Endothelial cell of umbilical vein (primary cell): ENCODE measurements at regions not wholly inside any gene's neighbourhood (a gene's known extent, or its start where the extent isn't known, plus 50 kb on each side); places are given as distances from the start of the nearest gene placed in this dataset.

Experiments used
- BruUV-seq: library from RNA; stranded (reverse); fragments of 400-500 nt; replicated peaks from 2 replicates; lab custom pipeline; 2021; lab: Mats Ljungman, UMichigan
- CTCF ChIA-PET: fragments of 300-600, 350-600 bp; sonication (Branson Sonifier 250); formaldehyde crosslinking; loops from one replicate; lab custom pipeline; 2021; ENCODE audit warnings: antibody characterized with exemption, inconsistent platforms; lab: Charles Lee
- POLR2A ChIA-PET: fragments of 300-600, 350-600 bp; sonication (Branson Sonifier 250); formaldehyde crosslinking; loops from one replicate; lab custom pipeline; 2021; ENCODE audit warnings: antibody characterized with exemption, inconsistent platforms; lab: Charles Lee
- DNase-seq: peaks from one replicate; pipeline ENCODE4 v3.0.0-alpha.2; 2011; ENCODE audit warnings: low read depth, low spot score
- FAIRE-seq: peaks from 2 replicates; lab custom pipeline; 2011; peaks lifted over from hg19 to GRCh38; lab: Jason Lieb, UNC
- H2AFZ ChIP-seq: 2 replicates; pipeline ENCODE4 v1.6.0; 2012; ENCODE audit warnings: low read depth, low read length, control low read depth, inconsistent platforms
- H3K27ac ChIP-seq: 2 replicates; pipeline ENCODE4 v1.5.1; 2011; ENCODE audit warnings: low read depth, mild to moderate bottlenecking, control low read depth, low read length, moderate library complexity; ENCODE audit not compliant: insufficient read depth
- H3K27me3 ChIP-seq, 2 experiments: 2 replicates each; pipeline versions ENCODE4 v1.6.0 to v1.6.1; 2011; ENCODE audit warnings: low read length in 2 of 2, mixed read lengths in 1 of 2; ENCODE audit not compliant: control insufficient read depth in 2 of 2, insufficient read depth in 2 of 2
- H3K36me3 ChIP-seq, 2 experiments: 2 replicates in 1 of 2; 3 replicates in 1 of 2; pipeline ENCODE4 v1.5.1; 2011; ENCODE audit warnings: low read length in 2 of 2, mild to moderate bottlenecking in 1 of 2, moderate library complexity in 1 of 2; ENCODE audit not compliant: control insufficient read depth in 2 of 2, insufficient read depth in 2 of 2; ENCODE audit errors: extremely low read depth in 1 of 2
- H3K4me1 ChIP-seq: 3 replicates; pipeline ENCODE4 v1.5.1; 2011; ENCODE audit warnings: mild to moderate bottlenecking, low read length; ENCODE audit not compliant: control insufficient read depth, insufficient read depth; ENCODE audit errors: extremely low read depth
- H3K4me2 ChIP-seq: 2 replicates; pipeline ENCODE4 v1.6.1; 2011; ENCODE audit warnings: low read length, control low read depth, mixed read lengths; ENCODE audit not compliant: insufficient read depth
- H3K4me3 ChIP-seq, 3 experiments: fragments of 200-600 bp in 1 of 3; sonication (generic), shearing (Covaris generic) in 1 of 3; replicated peaks in 1 of 3; 2 replicates each; pipeline ENCODE4 v1.5.1; 2011 to 2016; ENCODE audit warnings: control low read depth in 3 of 3, low read length in 3 of 3, mild to moderate bottlenecking in 2 of 3, inconsistent platforms in 1 of 3, low read depth in 1 of 3, moderate library complexity in 1 of 3; ENCODE audit not compliant: insufficient read depth in 1 of 3
- H3K79me2 ChIP-seq: 2 replicates; pipeline ENCODE4 v1.6.0; 2012; ENCODE audit warnings: low read length, inconsistent platforms; ENCODE audit not compliant: control insufficient read depth, insufficient read depth
- H3K9ac ChIP-seq: replicated peaks from 2 replicates; pipeline ENCODE3; 2011; ENCODE audit warnings: low read length, control low read depth; ENCODE audit not compliant: insufficient read depth; ENCODE audit errors: extremely low read depth
- H3K9me1 ChIP-seq: replicated peaks from 3 replicates; pipeline ENCODE4 v1.6.0; 2011; ENCODE audit warnings: mild to moderate bottlenecking, low read length; ENCODE audit not compliant: control insufficient read depth, insufficient read depth; ENCODE audit errors: extremely low read depth
- H3K9me3 ChIP-seq: replicated peaks from 2 replicates; pipeline ENCODE4 v1.5.1; 2012; ENCODE audit warnings: low read length, inconsistent platforms; ENCODE audit not compliant: control insufficient read depth, insufficient read depth
- H4K20me1 ChIP-seq: replicated peaks from 2 replicates; pipeline ENCODE3; 2011; ENCODE audit warnings: mild to moderate bottlenecking, low read length; ENCODE audit not compliant: control insufficient read depth, insufficient read depth; ENCODE audit errors: extremely low read depth
- EZH2 ChIP-seq: IDR thresholded peaks from 2 replicates; pipeline ENCODE4 v1.6.1; 2012; ENCODE audit warnings: borderline replicate concordance, low read depth, mild to moderate bottlenecking, moderate library complexity, low read length, inconsistent platforms; ENCODE audit not compliant: severe bottlenecking
- FOS ChIP-seq: IDR thresholded peaks from 2 replicates; pipeline ENCODE4 v1.6.1; 2011; ENCODE audit warnings: mild to moderate bottlenecking, low read length, moderate library complexity, borderline replicate concordance; ENCODE audit not compliant: insufficient read depth
- GATA2 ChIP-seq: IDR thresholded peaks from 2 replicates; pipeline ENCODE4 v1.7.0; 2011; ENCODE audit warnings: low read depth, mild to moderate bottlenecking, moderate library complexity, mixed read lengths, low read length; ENCODE audit not compliant: insufficient read length, insufficient read depth
- JUN ChIP-seq: IDR thresholded peaks from 2 replicates; pipeline ENCODE4 v1.6.1; 2011; ENCODE audit warnings: borderline replicate concordance, low read depth; ENCODE audit not compliant: insufficient read length, insufficient read depth
- MYC ChIP-seq: IDR thresholded peaks from one replicate; pipeline ENCODE4 v1.6.1; 2011; ENCODE audit warnings: mild to moderate bottlenecking, low read depth, low read length
- POLR2A ChIP-seq: IDR thresholded peaks from 2 replicates; pipeline ENCODE4 v1.6.1; 2012; ENCODE audit warnings: low read depth, mild to moderate bottlenecking, control low read depth, low read length
- POLR2AphosphoS5 ChIP-seq: IDR thresholded peaks from 2 replicates; pipeline ENCODE4 v1.6.1; 2012; ENCODE audit warnings: low read depth, mild to moderate bottlenecking, control low read depth, low read length, moderate library complexity; ENCODE audit not compliant: insufficient read depth
- dilution Hi-C: fragments of 300-500 bp; cut with MboI; formaldehyde crosslinking; loops from one replicate; pipeline ENCODE4 v1.15.0; 2019; ENCODE audit warnings: low sequenced_read_pairs; ENCODE audit not compliant: extremely low pct_ligation_motif_present
- intact Hi-C: fragments of 100-400 bp; cut with micrococcal nuclease; formaldehyde crosslinking; loops from one replicate; pipeline ENCODE4 v1.10.0; 2022
- TF ChIP-seq, protein P1 (sequence below), 2 donors: IDR thresholded peaks; 1 replicate in 1 of 2; 2 replicates in 1 of 2; pipeline ENCODE4 v1.5.1; 2011; ENCODE audit warnings: low read length in 2 of 2, mild to moderate bottlenecking in 2 of 2, moderate library complexity in 2 of 2, control low read depth in 1 of 2, inconsistent platforms in 1 of 2, low read depth in 1 of 2; ENCODE audit not compliant: insufficient read depth in 1 of 2; ENCODE audit errors: extremely low read depth in 1 of 2
- TF ChIP-seq, protein P2 (sequence below): IDR thresholded peaks from 2 replicates; pipeline ENCODE4 v1.6.1; 2011; ENCODE audit not compliant: insufficient read depth, insufficient read length

DNA sequence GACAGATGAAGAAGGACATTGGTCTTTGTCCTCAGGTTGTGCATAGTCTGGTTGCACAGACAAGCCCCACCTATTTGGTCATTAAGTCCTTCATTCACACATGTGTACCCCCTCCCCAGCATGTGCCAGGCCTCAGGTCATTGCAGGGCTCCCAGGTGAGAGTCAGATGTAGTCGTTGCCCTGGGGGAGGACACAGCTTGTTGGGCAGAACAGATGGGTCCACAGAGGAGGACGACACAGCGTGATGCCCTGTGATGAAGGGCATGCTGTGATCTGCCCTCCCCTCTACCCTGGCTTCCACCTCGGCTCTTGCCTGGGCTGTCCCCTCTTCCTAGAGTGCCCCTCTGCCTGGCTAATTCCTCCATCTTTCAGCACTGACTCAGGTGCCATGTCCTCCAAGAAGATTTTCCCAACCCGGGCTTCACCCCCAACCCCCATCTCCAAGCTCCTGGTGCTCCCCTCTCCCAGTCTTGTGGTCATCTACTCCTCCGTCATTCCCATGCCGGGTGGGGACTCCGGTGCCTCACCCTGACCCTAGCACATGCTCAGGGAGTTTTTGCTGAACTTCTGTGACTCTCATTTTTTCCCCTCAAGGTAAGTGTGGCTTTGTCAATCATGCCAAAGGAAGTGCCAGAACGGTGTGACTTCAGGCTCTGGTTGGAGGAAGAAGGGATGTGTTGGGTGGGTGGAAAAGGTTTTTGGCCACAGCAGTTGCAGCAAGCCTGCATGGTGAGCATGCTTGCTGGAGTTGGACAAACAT, 220.5 kb downstream of the FOXD2 start:
- Histone ChIP-seq H3K4me3 (no peak overlapping the region), H3K4me1 (peaks cover 13% of the 10 kb centered on the region), H3K9me1 (no peaks in the 10 kb centered on the region), H3K27me3 (no peaks in the 10 kb centered on the region), H2AFZ (no peak overlapping the region), H4K20me1 (no peaks in the 10 kb centered on the region), H3K27ac (no peak overlapping the region), H3K9me3 (no peaks in the 10 kb centered on the region), H3K4me2 (no peak overlapping the region), H3K9ac (no peak overlapping the region), H3K79me2 (no peaks in the 10 kb centered on the region), H3K36me3 (no peaks in the 10 kb centered on the region)
- no peak for FAIRE-seq
- no TSS peak for BruUV-seq
- no peak for DNase-seq
- intact Hi-C loops (loop anchor here (5.0 kb wide), 1 partner anchor 481 kb away; no protein-coding TSS in a partner anchor), dilution Hi-C loops (no loop called here)
- ChIA-PET POLR2A (no interaction called here), CTCF (no interaction called here)
- TF ChIP-seq, protein P1, sequence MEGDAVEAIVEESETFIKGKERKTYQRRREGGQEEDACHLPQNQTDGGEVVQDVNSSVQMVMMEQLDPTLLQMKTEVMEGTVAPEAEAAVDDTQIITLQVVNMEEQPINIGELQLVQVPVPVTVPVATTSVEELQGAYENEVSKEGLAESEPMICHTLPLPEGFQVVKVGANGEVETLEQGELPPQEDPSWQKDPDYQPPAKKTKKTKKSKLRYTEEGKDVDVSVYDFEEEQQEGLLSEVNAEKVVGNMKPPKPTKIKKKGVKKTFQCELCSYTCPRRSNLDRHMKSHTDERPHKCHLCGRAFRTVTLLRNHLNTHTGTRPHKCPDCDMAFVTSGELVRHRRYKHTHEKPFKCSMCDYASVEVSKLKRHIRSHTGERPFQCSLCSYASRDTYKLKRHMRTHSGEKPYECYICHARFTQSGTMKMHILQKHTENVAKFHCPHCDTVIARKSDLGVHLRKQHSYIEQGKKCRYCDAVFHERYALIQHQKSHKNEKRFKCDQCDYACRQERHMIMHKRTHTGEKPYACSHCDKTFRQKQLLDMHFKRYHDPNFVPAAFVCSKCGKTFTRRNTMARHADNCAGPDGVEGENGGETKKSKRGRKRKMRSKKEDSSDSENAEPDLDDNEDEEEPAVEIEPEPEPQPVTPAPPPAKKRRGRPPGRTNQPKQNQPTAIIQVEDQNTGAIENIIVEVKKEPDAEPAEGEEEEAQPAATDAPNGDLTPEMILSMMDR (IDR thresholded peaks at IDR 0.05; ENCODE audit: extremely low read depth in 1 of 2, insufficient read depth in 1 of 2, low read depth in 1 of 2, low read length in 2 of 2) = no peak
- no peak for TF ChIP-seq JUN
- no peak for TF ChIP-seq GATA2
- no peak for TF ChIP-seq MYC
- TF ChIP-seq FOS = no peak
- TF ChIP-seq POLR2A = no peak
- TF ChIP-seq, protein P2, sequence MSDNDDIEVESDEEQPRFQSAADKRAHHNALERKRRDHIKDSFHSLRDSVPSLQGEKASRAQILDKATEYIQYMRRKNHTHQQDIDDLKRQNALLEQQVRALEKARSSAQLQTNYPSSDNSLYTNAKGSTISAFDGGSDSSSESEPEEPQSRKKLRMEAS = no peak
- no peak for TF ChIP-seq EZH2
- TF ChIP-seq POLR2AphosphoS5 = no peak
